ENCODE measurements at regions not wholly inside any gene's neighbourhood (a gene's known extent, or its start where the extent isn't known, plus 50 kb on each side); places are given as distances from the start of the nearest gene placed in this dataset.

- TF ChIP-seq CTCF (IDR thresholded peaks at IDR 0.05), result no peak
- no peak for TF ChIP-seq POLR2A (IDR thresholded peaks at IDR 0.05)
- Histone ChIP-seq H3K27me3 (no peaks in the 10 kb centered on the region), H3K4me1 (no peaks in the 10 kb centered on the region), H3K27ac (no peak overlapping the region), H3K9me3 (no peaks in the 10 kb centered on the region), H3K4me3 (no peak overlapping the region), H3K36me3 (no peaks in the 10 kb centered on the region)
- no peak for DNase-seq
Measured at GRCh38 chr12:127401005-127401404, 866.0 kb upstream of the TMEM132C start.

DNA sequence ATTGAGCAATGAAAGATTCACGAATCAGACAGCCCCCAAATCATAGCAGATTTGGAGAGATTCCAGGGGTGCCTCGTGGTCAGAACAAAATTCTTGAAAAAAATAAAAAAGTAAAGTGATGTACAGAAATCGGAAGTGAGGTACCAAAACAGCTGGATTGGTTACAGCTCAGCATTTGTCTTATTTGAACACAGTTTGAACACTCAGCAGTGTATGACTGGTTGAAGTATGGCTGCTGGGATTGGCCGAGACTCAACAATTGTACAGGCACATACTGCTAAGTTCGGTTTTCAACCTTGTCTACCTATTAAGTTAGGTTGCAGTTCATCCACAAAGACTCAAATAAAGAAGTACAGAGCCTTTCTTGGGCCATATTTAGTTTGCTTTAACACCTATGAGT is 865.4 kb upstream of the TMEM132C start:
- TF ChIP-seq POLR2A (IDR thresholded peaks at IDR 0.05) (no peak), CTCF (IDR thresholded peaks at IDR 0.05) (no peak)
- DNase-seq, result no peak
- Histone ChIP-seq H3K4me3 (no peak overlapping the region), H3K4me1 (no peaks in the 10 kb centered on the region), H3K27me3 (no peaks in the 10 kb centered on the region), H3K36me3 (no peaks in the 10 kb centered on the region), H3K27ac (no peak overlapping the region), H3K9me3 (no peaks in the 10 kb centered on the region)

DNA sequence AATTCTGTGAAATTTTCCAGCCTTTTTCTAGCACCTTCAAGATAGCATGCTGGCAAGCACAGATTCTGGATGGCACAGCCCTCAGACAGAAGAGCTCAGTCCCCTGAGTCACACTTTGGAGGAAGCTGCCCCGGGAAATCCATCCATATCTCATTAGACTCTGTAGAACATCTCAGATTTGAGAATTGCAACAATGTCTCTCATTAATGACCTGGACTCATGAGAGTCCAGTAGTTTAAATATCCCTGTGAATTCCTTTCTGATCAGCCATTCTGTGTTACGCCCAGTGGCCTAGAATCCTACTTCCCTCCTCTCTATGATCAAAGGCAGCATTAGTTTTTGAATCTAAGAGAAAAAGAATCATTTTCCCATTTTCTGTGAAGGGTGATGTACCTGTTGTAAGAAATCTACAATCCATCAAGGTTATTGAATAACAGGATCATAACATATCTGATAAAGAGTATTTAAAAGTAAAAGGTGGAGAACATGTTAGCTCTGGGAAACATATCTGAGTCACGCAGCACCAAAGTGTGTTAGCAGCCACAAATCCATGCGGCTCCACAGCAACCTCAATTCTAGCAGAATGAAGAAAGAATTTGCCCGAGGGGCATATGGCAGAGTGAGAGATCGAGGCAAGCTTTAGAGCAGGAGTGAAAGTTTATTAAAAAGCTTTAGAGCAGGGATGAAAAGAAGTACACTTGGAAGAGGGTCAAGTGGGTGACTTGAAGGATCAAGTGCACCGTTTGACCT is 855.6 kb upstream of the TMEM132C start:
- DNase-seq, result no peak

DNA sequence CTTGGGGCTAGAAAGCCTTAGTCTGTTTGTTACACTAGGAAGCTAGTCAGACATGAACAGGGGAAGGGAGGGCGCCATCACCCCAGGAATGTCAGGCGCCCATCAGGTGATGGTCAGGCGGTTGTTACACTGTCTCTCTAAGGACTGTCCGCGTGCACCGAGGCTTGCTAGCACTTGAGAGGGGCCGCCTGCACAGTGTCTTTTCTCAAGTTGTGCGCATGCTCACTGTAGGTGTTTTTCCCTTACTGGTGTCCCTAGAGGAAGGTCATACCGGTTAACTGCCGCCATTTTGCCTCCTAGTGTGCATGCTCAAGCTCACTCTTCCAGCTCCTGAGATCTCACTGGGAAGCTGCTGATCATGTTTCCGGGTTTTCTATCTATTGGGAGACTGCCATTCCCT is 855.0 kb upstream of the TMEM132C start:
- no peak overlapping the region for H3K27ac ChIP-seq
- H3K9me3 ChIP-seq, result no peaks in the 10 kb centered on the region

More for the DNA sequence above, 855.6 kb upstream of the TMEM132C start:
- no peaks in the 10 kb centered on the region for H3K9me3 ChIP-seq
- no peak overlapping the region for H3K4me3 ChIP-seq
- H3K4me1 ChIP-seq, result no peaks in the 10 kb centered on the region
- no peaks in the 10 kb centered on the region for H3K27me3 ChIP-seq
- no peak for TF ChIP-seq POLR2A (IDR thresholded peaks at IDR 0.05)
- no peak for TF ChIP-seq CTCF (IDR thresholded peaks at IDR 0.05)
- no peak overlapping the region for H3K27ac ChIP-seq
- no peaks in the 10 kb centered on the region for H3K36me3 ChIP-seq

DNA sequence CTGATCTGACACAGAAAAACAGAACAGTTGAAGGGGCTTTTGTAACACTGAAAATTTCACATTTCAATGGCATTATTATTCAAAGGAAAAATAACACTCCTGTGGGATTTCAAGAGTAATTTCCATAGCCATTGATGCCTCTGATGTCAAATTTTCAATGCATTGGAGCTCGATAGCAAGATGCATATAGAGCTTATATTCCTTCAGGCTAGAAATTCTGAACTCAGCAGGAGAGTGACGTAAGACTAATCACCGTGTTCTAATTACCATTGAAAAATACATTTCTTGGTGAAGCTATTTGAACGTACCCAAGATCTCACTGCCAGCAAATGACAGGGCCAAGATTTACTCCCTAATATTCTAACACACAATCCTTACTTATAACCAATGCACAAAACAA is 854.1 kb upstream of the TMEM132C start:
- Histone ChIP-seq H3K27me3 (no peaks in the 10 kb centered on the region), H3K4me1 (no peaks in the 10 kb centered on the region), H3K4me3 (no peak overlapping the region), H3K27ac (no peak overlapping the region), H3K36me3 (no peaks in the 10 kb centered on the region), H3K9me3 (no peaks in the 10 kb centered on the region)
- TF ChIP-seq CTCF (IDR thresholded peaks at IDR 0.05) (no peak), POLR2A (IDR thresholded peaks at IDR 0.05) (no peak)
- DNase-seq, result no peak

More for the DNA sequence above, 855.0 kb upstream of the TMEM132C start:
- DNase-seq, result no peak
- no peaks in the 10 kb centered on the region for H3K4me1 ChIP-seq
- H3K4me3 ChIP-seq, result no peak overlapping the region
- no peaks in the 10 kb centered on the region for H3K36me3 ChIP-seq
- TF ChIP-seq POLR2A (IDR thresholded peaks at IDR 0.05) (no peak), CTCF (IDR thresholded peaks at IDR 0.05) (no peak)
- H3K27me3 ChIP-seq, result no peaks in the 10 kb centered on the region
